ENCODE measurements at regions not wholly inside any gene's neighbourhood (a gene's known extent, or its start where the extent isn't known, plus 50 kb on each side); places are given as distances from the start of the nearest gene placed in this dataset.

DNA sequence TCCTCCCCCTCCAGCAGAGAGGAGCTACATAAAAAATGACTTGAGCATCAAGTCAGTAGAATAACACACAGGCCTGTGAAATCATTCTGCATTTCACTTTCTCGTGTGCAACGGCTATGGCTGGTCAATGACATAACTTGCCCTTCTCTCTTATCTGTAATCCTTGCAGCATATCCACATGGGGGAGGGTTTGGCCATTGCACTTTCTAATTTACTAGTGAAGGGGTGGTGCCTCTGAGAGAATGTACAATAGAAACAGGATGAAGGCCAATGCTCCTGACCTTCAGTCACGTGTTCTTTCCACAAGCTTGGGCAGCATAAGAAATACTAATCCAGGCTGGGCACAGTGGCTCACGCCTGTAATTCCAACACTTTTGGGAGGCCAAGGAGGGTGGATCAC is 641.0 kb upstream of the ARGLU1 start:
- Histone ChIP-seq H3K9me3 (ENCODE audit: control insufficient read depth, low read length) (no peaks in the 10 kb centered on the region), H3K27ac (ENCODE audit: insufficient read depth, low read depth, low read length, poor library complexity, severe bottlenecking) (no peak overlapping the region), H3K27me3 (ENCODE audit: control insufficient read depth, insufficient read depth, low read length, poor library complexity, severe bottlenecking) (no peaks in the 10 kb centered on the region), H3K4me3 (ENCODE audit: insufficient read depth, low read depth, low read length) (no peak overlapping the region), H3K36me3 (ENCODE audit: control insufficient read depth, insufficient read depth, low read length) (no peaks in the 10 kb centered on the region), H3K4me1 (ENCODE audit: control insufficient read depth, insufficient read depth, low read length) (no peaks in the 10 kb centered on the region)
- 94 to 95% methylated on average over 4 of the region's 4 CpGs for WGBS, 2 experiments

GRCh38 chr13:107205318-107206104 is 637.6 kb upstream of the ARGLU1 start:
- Histone ChIP-seq H3K27me3 (ENCODE audit: control insufficient read depth, insufficient read depth, low read length, poor library complexity, severe bottlenecking) (no peaks in the 10 kb centered on the region), H3K4me3 (ENCODE audit: insufficient read depth, low read depth, low read length) (no peak overlapping the region), H3K9me3 (ENCODE audit: control insufficient read depth, low read length) (no peaks in the 10 kb centered on the region), H3K36me3 (ENCODE audit: control insufficient read depth, insufficient read depth, low read length) (no peaks in the 10 kb centered on the region), H3K4me1 (ENCODE audit: control insufficient read depth, insufficient read depth, low read length) (no peaks in the 10 kb centered on the region), H3K27ac (ENCODE audit: insufficient read depth, low read depth, low read length, poor library complexity, severe bottlenecking) (no peak overlapping the region)
- 38 to 39% methylated on average over 16 of the region's 16 CpGs for WGBS, 2 experiments

GRCh38 chr13:107203146-107203847 is 635.4 kb upstream of the ARGLU1 start:
- Histone ChIP-seq H3K36me3 (ENCODE audit: control insufficient read depth, insufficient read depth, low read length) (no peaks in the 10 kb centered on the region), H3K27ac (ENCODE audit: insufficient read depth, low read depth, low read length, poor library complexity, severe bottlenecking) (no peak overlapping the region)
- WGBS, 2 experiments: 67 to 69% methylated on average over 11 of the region's 11 CpGs

DNA sequence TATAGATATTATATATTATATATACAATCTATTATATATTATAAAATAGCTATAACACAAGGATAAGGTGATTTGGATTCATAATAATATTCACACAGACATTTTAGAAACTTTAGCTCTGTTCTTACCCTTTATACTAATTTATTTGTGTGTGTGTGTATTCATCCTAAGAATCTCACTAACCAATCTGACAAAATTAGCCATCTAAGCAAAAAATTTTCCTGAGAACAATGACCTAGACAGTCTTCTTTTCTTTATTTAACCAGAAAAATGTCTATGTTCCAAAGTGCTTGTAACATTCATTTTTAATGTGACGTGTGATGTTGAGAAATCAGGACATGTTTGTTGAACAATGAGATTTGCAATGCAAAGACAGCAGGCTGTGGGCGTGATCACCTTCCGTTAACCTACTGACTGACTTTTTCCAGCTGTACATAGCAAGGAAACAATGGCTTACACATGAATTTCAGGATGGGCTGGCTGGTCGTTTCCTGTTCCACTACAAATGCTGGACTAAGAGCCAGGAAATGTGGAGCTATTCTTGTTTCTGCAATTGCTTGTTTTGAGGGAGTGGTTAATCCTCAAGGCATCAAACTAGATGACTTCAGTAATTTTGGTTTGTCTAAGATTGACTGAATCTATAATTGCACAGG is 634.6 kb upstream of the ARGLU1 start:
- 87 to 92% methylated on average over 4 of the region's 4 CpGs for WGBS, 2 experiments
- Histone ChIP-seq H3K4me3 (ENCODE audit: insufficient read depth, low read depth, low read length) (no peak overlapping the region), H3K9me3 (ENCODE audit: control insufficient read depth, low read length) (no peaks in the 10 kb centered on the region), H3K27ac (ENCODE audit: insufficient read depth, low read depth, low read length, poor library complexity, severe bottlenecking) (no peak overlapping the region), H3K36me3 (ENCODE audit: control insufficient read depth, insufficient read depth, low read length) (no peaks in the 10 kb centered on the region), H3K27me3 (ENCODE audit: control insufficient read depth, insufficient read depth, low read length, poor library complexity, severe bottlenecking) (no peaks in the 10 kb centered on the region), H3K4me1 (ENCODE audit: control insufficient read depth, insufficient read depth, low read length) (no peaks in the 10 kb centered on the region)

More at GRCh38 chr13:107203146-107203847, 635.4 kb upstream of the ARGLU1 start:
- Histone ChIP-seq H3K27me3 (ENCODE audit: control insufficient read depth, insufficient read depth, low read length, poor library complexity, severe bottlenecking) (no peaks in the 10 kb centered on the region), H3K4me3 (ENCODE audit: insufficient read depth, low read depth, low read length) (no peak overlapping the region), H3K4me1 (ENCODE audit: control insufficient read depth, insufficient read depth, low read length) (no peaks in the 10 kb centered on the region), H3K9me3 (ENCODE audit: control insufficient read depth, low read length) (no peaks in the 10 kb centered on the region)

DNA sequence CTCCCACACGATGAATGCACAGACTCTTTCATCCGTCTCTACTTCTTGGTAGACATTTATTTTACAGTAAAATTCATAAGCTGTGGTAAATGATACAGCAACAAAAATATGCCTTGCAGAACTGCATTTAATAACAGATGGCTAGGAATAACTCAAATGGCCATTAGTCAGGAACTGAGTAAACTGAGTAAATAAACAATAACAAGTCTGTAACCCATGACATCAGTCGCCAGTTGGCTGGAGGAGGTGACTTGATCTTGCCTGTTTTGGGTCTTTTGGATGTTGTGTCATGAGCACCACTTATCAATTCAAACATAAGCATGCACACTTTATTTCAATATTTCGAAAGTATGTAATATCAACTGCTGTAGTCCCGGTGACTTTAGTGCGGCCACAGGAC is 632.6 kb upstream of the ARGLU1 start:
- Histone ChIP-seq H3K4me1 (ENCODE audit: control insufficient read depth, insufficient read depth, low read length) (no peaks in the 10 kb centered on the region), H3K4me3 (ENCODE audit: insufficient read depth, low read depth, low read length) (no peak overlapping the region), H3K27ac (ENCODE audit: insufficient read depth, low read depth, low read length, poor library complexity, severe bottlenecking) (no peak overlapping the region), H3K27me3 (ENCODE audit: control insufficient read depth, insufficient read depth, low read length, poor library complexity, severe bottlenecking) (no peaks in the 10 kb centered on the region), H3K36me3 (ENCODE audit: control insufficient read depth, insufficient read depth, low read length) (no peaks in the 10 kb centered on the region), H3K9me3 (ENCODE audit: control insufficient read depth, low read length) (no peaks in the 10 kb centered on the region)
- 90 to 94% methylated on average over 6 of the region's 6 CpGs for WGBS, 2 experiments

- Histone ChIP-seq H3K36me3 (ENCODE audit: control insufficient read depth, insufficient read depth, low read length) (no peaks in the 10 kb centered on the region), H3K27ac (ENCODE audit: insufficient read depth, low read depth, low read length, poor library complexity, severe bottlenecking) (no peak overlapping the region), H3K4me1 (ENCODE audit: control insufficient read depth, insufficient read depth, low read length) (no peaks in the 10 kb centered on the region), H3K9me3 (ENCODE audit: control insufficient read depth, low read length) (no peaks in the 10 kb centered on the region), H3K27me3 (ENCODE audit: control insufficient read depth, insufficient read depth, low read length, poor library complexity, severe bottlenecking) (no peaks in the 10 kb centered on the region), H3K4me3 (ENCODE audit: insufficient read depth, low read depth, low read length) (no peak overlapping the region)
- WGBS, 2 experiments: 37 to 46% methylated on average over 7 of the region's 7 CpGs
Observed at GRCh38 chr13:107192289-107192688, 624.4 kb upstream of the ARGLU1 start.

DNA sequence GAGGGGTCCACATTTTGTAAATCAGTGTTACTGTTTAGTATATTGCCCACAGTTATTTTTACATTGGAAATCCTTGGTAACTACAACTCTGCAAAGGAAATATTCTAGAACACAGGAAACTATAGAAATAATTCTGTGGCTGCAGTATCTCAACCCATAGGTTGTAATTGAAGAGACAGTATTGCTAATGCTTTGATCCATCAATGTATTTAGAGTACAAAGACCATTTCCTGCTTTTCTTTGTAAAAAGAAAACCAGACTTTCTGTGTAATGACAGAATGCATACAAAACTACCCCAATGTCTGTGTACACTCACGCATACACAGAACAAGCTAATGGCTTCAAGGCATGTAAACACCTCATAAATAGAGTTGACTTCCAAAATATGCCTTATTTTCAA is 622.1 kb upstream of the ARGLU1 start:
- WGBS, 2 experiments: 100% methylated on average over 1 of the region's 1 CpG
- Histone ChIP-seq H3K27ac (ENCODE audit: insufficient read depth, low read depth, low read length, poor library complexity, severe bottlenecking) (no peak overlapping the region), H3K36me3 (ENCODE audit: control insufficient read depth, insufficient read depth, low read length) (no peaks in the 10 kb centered on the region)

DNA sequence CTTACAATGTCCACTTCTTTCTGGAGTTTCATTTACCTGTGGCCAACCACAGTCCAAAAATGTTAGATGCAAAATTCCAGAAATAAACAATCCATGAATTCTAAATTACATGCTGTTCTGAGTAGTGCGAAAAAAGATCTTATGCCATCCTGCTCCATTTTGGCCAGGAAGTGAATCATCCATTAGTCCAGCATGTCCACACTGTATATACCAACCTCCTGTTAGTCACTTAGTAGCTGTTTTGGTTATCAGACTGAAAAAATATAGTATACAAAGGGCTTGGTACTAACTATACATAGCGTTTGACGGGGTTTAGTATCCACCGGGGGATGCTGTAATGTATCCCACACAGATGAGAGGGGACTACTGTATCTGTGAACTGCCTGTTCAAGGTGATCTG is 618.0 kb upstream of the ARGLU1 start:
- Histone ChIP-seq H3K4me1 (ENCODE audit: control insufficient read depth, insufficient read depth, low read length) (no peaks in the 10 kb centered on the region), H3K9me3 (ENCODE audit: control insufficient read depth, low read length) (no peaks in the 10 kb centered on the region), H3K27me3 (ENCODE audit: control insufficient read depth, insufficient read depth, low read length, poor library complexity, severe bottlenecking) (no peaks in the 10 kb centered on the region), H3K36me3 (ENCODE audit: control insufficient read depth, insufficient read depth, low read length) (no peaks in the 10 kb centered on the region), H3K4me3 (ENCODE audit: insufficient read depth, low read depth, low read length) (no peak overlapping the region), H3K27ac (ENCODE audit: insufficient read depth, low read depth, low read length, poor library complexity, severe bottlenecking) (no peak overlapping the region)
- WGBS, 2 experiments: 94 to 100% methylated on average over 4 of the region's 4 CpGs

More for the DNA sequence above, 622.1 kb upstream of the ARGLU1 start:
- Histone ChIP-seq H3K4me1 (ENCODE audit: control insufficient read depth, insufficient read depth, low read length) (no peaks in the 10 kb centered on the region), H3K9me3 (ENCODE audit: control insufficient read depth, low read length) (no peaks in the 10 kb centered on the region), H3K27me3 (ENCODE audit: control insufficient read depth, insufficient read depth, low read length, poor library complexity, severe bottlenecking) (no peaks in the 10 kb centered on the region), H3K4me3 (ENCODE audit: insufficient read depth, low read depth, low read length) (no peak overlapping the region)

GRCh38 chr13:107170270-107170931 is 602.5 kb upstream of the ARGLU1 start:
- Histone ChIP-seq H3K4me1 (ENCODE audit: control insufficient read depth, insufficient read depth, low read length) (no peaks in the 10 kb centered on the region), H3K27me3 (ENCODE audit: control insufficient read depth, insufficient read depth, low read length, poor library complexity, severe bottlenecking) (no peaks in the 10 kb centered on the region), H3K36me3 (ENCODE audit: control insufficient read depth, insufficient read depth, low read length) (no peaks in the 10 kb centered on the region), H3K9me3 (ENCODE audit: control insufficient read depth, low read length) (no peaks in the 10 kb centered on the region), H3K27ac (ENCODE audit: insufficient read depth, low read depth, low read length, poor library complexity, severe bottlenecking) (no peak overlapping the region), H3K4me3 (ENCODE audit: insufficient read depth, low read depth, low read length) (no peak overlapping the region)
- WGBS, 2 experiments: 92 to 95% methylated on average over 12 of the region's 12 CpGs

- H3K9me3 ChIP-seq (ENCODE audit: control insufficient read depth, low read length): no peaks in the 10 kb centered on the region
- H3K27me3 ChIP-seq (ENCODE audit: control insufficient read depth, insufficient read depth, low read length, poor library complexity, severe bottlenecking): no peaks in the 10 kb centered on the region
- H3K4me3 ChIP-seq (ENCODE audit: insufficient read depth, low read depth, low read length): no peak overlapping the region
- H3K27ac ChIP-seq (ENCODE audit: insufficient read depth, low read depth, low read length, poor library complexity, severe bottlenecking): no peak overlapping the region
- H3K36me3 ChIP-seq (ENCODE audit: control insufficient read depth, insufficient read depth, low read length): no peaks in the 10 kb centered on the region
- 96 to 100% methylated on average over 1 to 2 of the region's 2 CpGs for WGBS, 2 experiments
- H3K4me1 ChIP-seq (ENCODE audit: control insufficient read depth, insufficient read depth, low read length): no peaks in the 10 kb centered on the region
Observed at GRCh38 chr13:107157271-107157670, 589.3 kb upstream of the ARGLU1 start.
